H1 (cell line): ENCODE measurements at regions not wholly inside any gene's neighbourhood (a gene's known extent, or its start where the extent isn't known, plus 50 kb on each side); places are given as distances from the start of the nearest gene placed in this dataset.

Experiments used
- EGR1 ChIP-seq: IDR thresholded peaks from 2 replicates; pipeline ENCODE4 v1.6.1; 2011; ENCODE audit warnings: low read depth, low read length, borderline replicate concordance
- HDAC2 ChIP-seq, 2 experiments: fragments of 300-600 bp in 1 of 2; sonication (generic) in 1 of 2; IDR thresholded peaks; 2 replicates each; pipeline ENCODE4 v1.6.1; 2011 to 2012; ENCODE audit warnings: low read depth in 2 of 2, low read length in 2 of 2, mild to moderate bottlenecking in 2 of 2, moderate library complexity in 2 of 2, borderline replicate concordance in 1 of 2, inconsistent platforms in 1 of 2
- SAP30 ChIP-seq: fragments of 300-600 bp; sonication (generic); IDR thresholded peaks from 2 replicates; pipeline ENCODE4 v1.7.1; 2012; ENCODE audit warnings: low read length, moderate library complexity, mild to moderate bottlenecking, inconsistent platforms; ENCODE audit not compliant: insufficient read depth, insufficient replicate concordance

DNA sequence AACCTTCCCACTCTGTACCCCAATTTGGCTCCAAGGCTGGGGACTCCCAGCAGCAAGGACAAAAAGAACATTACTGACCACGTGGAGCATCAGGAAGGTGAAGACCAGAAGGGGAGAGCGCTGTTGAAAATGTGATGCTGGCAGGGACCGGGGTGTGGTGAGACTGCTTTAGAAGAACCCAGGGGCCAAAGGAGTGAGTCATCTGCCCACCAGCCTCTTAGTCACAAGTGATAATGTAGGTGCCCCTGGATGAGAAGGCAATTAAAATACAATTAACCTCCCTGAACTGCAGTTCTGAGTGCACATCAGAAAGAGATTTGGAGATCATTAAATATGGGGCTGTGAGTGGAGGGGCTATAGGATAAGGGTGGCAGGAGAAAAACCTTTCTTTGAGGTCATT is 366.6 kb upstream of the CCL2 start (continued):
- no peak for TF ChIP-seq HDAC2 (IDR thresholded peaks at IDR 0.05; ENCODE audit: borderline replicate concordance in 1 of 2, low read depth in 2 of 2, low read length in 2 of 2)
- TF ChIP-seq SAP30: no peak
- no peak for TF ChIP-seq EGR1
- TF ChIP-seq, all 59 proteins: peak for 0
